Upper lobe of right lung (tissue), 1 donor: ENCODE measurements at regions not wholly inside any gene's neighbourhood (a gene's known extent, or its start where the extent isn't known, plus 50 kb on each side); places are given as distances from the start of the nearest gene placed in this dataset.

Source experiments
- ATAC-seq: fragments of 200-7000 bp; cut with Tn5 transposase; one replicate; pipeline ENCODE4 v1.9.1; 2020; ENCODE audit warnings: mild to moderate bottlenecking, moderate library complexity
- DNase-seq: peaks from one replicate; pipeline ENCODE4 v3.0.0-alpha.2; 2020
- H3K27ac ChIP-seq: fragments of 200-600 bp; one replicate; pipeline ENCODE4 v1.8.0; 2022
- H3K27me3 ChIP-seq: fragments of 200-600 bp; one replicate; pipeline ENCODE4 v1.8.0; 2022; ENCODE audit warnings: mild to moderate bottlenecking
- H3K36me3 ChIP-seq: fragments of 200-600 bp; one replicate; pipeline ENCODE4 v1.8.0; 2022
- H3K4me1 ChIP-seq: fragments of 200-600 bp; one replicate; pipeline ENCODE4 v1.8.0; 2022
- H3K4me3 ChIP-seq: fragments of 200-600 bp; one replicate; pipeline ENCODE4 v1.8.0; 2022; ENCODE audit warnings: mild to moderate bottlenecking
- H3K9me3 ChIP-seq: fragments of 200-600 bp; one replicate; pipeline ENCODE4 v1.8.0; 2022
- CTCF ChIP-seq: fragments of 200-600 bp; IDR thresholded peaks from one replicate; pipeline ENCODE4 v1.8.0; 2022; ENCODE audit warnings: antibody characterized with exemption
- intact Hi-C: fragments of 100-400 bp; cut with DNase I; formaldehyde crosslinking; loops from one replicate; pipeline ENCODE4 v1.11.0; 2022
- donor health status: DM: no; HTN: yes; CAD: no; lungs with severe emphysema.

- Histone ChIP-seq H3K4me3 (no peak overlapping the region), H3K9me3 (no peaks in the 10 kb centered on the region), H3K27me3 (no peaks in the 10 kb centered on the region), H3K4me1 (no peaks in the 10 kb centered on the region), H3K27ac (no peak overlapping the region), H3K36me3 (no peaks in the 10 kb centered on the region)
- no peak for TF ChIP-seq CTCF
- ATAC-seq (no peak), DNase-seq (no peak)
- intact Hi-C loops: no loop called here
Measured at GRCh38 chr18:39627936-39628335, 2062.3 kb upstream of the CELF4 start.

DNA sequence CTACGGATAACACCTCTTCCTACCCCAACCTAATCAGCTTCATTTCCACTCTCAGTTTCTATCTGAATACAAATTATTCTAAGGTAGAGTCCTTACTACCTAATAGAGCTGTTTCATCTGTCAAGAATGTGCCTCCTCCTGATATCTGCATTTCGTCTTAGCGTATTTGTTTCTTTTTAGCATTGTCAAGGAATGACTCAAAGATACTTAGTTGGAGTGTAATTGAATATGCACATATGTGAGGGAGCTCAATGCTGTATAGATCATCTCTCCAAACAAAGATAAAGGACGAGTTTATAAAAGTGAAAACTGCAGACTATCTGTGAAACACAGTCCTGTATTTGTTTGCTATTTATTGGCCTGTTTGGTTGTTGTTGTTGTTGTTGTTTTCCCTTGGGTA lies 2059.4 kb upstream of the CELF4 start:
- no peak for ATAC-seq
- TF ChIP-seq CTCF: no peak
- no peaks in the 10 kb centered on the region for H3K27me3 ChIP-seq
- no peaks in the 10 kb centered on the region for H3K4me1 ChIP-seq
- H3K27ac ChIP-seq: no peak overlapping the region
- no peak for DNase-seq
- no peaks in the 10 kb centered on the region for H3K9me3 ChIP-seq
- no peak overlapping the region for H3K4me3 ChIP-seq
- no peaks in the 10 kb centered on the region for H3K36me3 ChIP-seq
- intact Hi-C loops: no loop called here

- DNase-seq (no peak), ATAC-seq (no peak)
- H3K4me3 ChIP-seq: no peak overlapping the region
- intact Hi-C loops: no loop called here
- no peak for TF ChIP-seq CTCF
- H3K4me1 ChIP-seq: no peaks in the 10 kb centered on the region
- H3K27ac ChIP-seq: no peak overlapping the region
- H3K36me3 ChIP-seq: no peaks in the 10 kb centered on the region
- no peaks in the 10 kb centered on the region for H3K27me3 ChIP-seq
- no peaks in the 10 kb centered on the region for H3K9me3 ChIP-seq
Measured at GRCh38 chr18:39622431-39622830, 2056.8 kb upstream of the CELF4 start.

- DNase-seq: no peak
- intact Hi-C loops: no loop called here
Measured at GRCh38 chr18:39620551-39621168, 2055.1 kb upstream of the CELF4 start.

DNA sequence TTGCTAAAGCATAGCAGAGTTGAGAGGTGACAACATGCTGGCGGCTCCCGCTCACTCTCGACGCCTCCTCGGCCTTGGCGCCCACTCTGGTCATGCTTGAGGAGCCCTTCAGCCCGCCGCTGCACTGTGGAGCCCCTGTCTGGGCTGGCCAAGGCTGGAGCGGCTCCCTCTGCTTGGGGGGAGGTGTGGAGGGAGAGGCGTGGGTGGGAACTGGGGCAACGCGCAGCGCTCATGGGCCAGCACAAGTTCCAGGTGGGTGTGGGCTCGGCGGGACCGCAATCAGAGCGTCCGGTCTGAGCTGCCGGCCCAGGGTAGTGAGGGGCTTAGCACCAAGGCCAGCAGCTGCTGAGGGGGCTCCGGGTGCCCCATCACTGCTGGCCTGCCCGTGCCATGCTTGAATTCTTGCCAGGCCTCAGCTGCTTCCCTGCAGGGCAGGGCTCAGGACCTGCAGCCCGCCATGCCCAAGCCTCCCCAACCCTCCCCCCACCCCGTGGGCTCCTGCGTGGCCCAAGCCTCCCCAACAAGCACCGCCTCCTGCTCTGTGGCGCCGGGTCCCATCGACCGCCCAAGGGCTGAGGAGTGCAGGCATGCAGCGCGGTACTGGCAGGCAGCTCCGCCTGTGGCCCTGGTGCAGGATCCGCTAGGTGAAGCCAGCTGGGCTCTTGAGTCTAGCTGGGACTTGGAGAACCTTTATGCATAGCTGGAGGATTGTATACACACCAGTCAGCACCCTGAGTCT lies 2052.8 kb upstream of the CELF4 start:
- DNase-seq (no peak), ATAC-seq (no peak)
- no peaks in the 10 kb centered on the region for H3K9me3 ChIP-seq
- H3K27me3 ChIP-seq: no peaks in the 10 kb centered on the region
- H3K4me1 ChIP-seq: no peaks in the 10 kb centered on the region
- H3K27ac ChIP-seq: no peak overlapping the region
- no peak overlapping the region for H3K4me3 ChIP-seq
- TF ChIP-seq CTCF: no peak
- intact Hi-C loops: no loop called here
- no peaks in the 10 kb centered on the region for H3K36me3 ChIP-seq

More at GRCh38 chr18:39620551-39621168, 2055.1 kb upstream of the CELF4 start:
- no peak for TF ChIP-seq CTCF
- Histone ChIP-seq H3K27ac (no peak overlapping the region), H3K9me3 (no peaks in the 10 kb centered on the region), H3K36me3 (no peaks in the 10 kb centered on the region), H3K4me3 (no peak overlapping the region), H3K4me1 (no peaks in the 10 kb centered on the region), H3K27me3 (no peaks in the 10 kb centered on the region)
- no peak for ATAC-seq
